Neuronal stem cell (in vitro differentiated cells): ENCODE measurements at regions not wholly inside any gene's neighbourhood (a gene's known extent, or its start where the extent isn't known, plus 50 kb on each side); places are given as distances from the start of the nearest gene placed in this dataset.

Source experiments
- DNase-seq: peaks from one replicate; pipeline ENCODE4 v3.0.0-alpha.2; 2013; ENCODE audit warnings: low spot score
- H2AFZ ChIP-seq: one replicate; pipeline ENCODE4 v1.6.1; 2013; ENCODE audit warnings: mild to moderate bottlenecking, low read length, inconsistent platforms
- H2AK5ac ChIP-seq: 2 replicates; pipeline ENCODE4 v1.6.1; 2013; ENCODE audit warnings: low read depth, mild to moderate bottlenecking, inconsistent platforms, low read length, moderate library complexity, mixed read lengths
- H2BK120ac ChIP-seq: 2 replicates; pipeline ENCODE4 v1.6.1; 2013; ENCODE audit warnings: low read depth, mild to moderate bottlenecking, inconsistent platforms, low read length, moderate library complexity, mixed read lengths
- H2BK12ac ChIP-seq: one replicate; pipeline ENCODE4 v1.6.1; 2013; ENCODE audit warnings: low read length, inconsistent platforms
- H2BK15ac ChIP-seq: 2 replicates; pipeline ENCODE4 v1.6.1; 2013; ENCODE audit warnings: mild to moderate bottlenecking, low read length, inconsistent platforms, mixed read lengths
- H2BK5ac ChIP-seq: one replicate; pipeline ENCODE4 v1.6.1; 2013; ENCODE audit warnings: inconsistent platforms, mild to moderate bottlenecking, low read length, moderate library complexity
- H3K14ac ChIP-seq: one replicate; pipeline ENCODE4 v1.6.1; 2013; ENCODE audit warnings: low read length, inconsistent platforms
- H3K18ac ChIP-seq: 2 replicates; pipeline ENCODE4 v1.6.1; 2013; ENCODE audit warnings: low read length, inconsistent platforms
- H3K23ac ChIP-seq: 2 replicates; pipeline ENCODE4 v1.6.1; 2013; ENCODE audit warnings: low read depth, mild to moderate bottlenecking, mixed read lengths, low read length, inconsistent platforms; ENCODE audit not compliant: poor library complexity
- H3K27ac ChIP-seq: replicated peaks from 3 replicates; pipeline ENCODE4 v1.5.1; 2013; ENCODE audit warnings: low read length, inconsistent platforms
- H3K27me3 ChIP-seq, 3 experiments: 2 replicates each; pipeline ENCODE4 v1.6.1; 2013; ENCODE audit warnings: low read length in 3 of 3, mild to moderate bottlenecking in 2 of 3, inconsistent platforms in 1 of 3, low read depth in 1 of 3, mixed read lengths in 1 of 3, moderate library complexity in 1 of 3; ENCODE audit not compliant: control insufficient read depth in 3 of 3, insufficient read depth in 3 of 3
- H3K36me3 ChIP-seq, 2 donors: replicated peaks in 1 of 2; 2 replicates each; pipeline ENCODE4 v1.6.1; 2013; ENCODE audit warnings: low read length in 2 of 2; ENCODE audit not compliant: control insufficient read depth in 2 of 2, insufficient read depth in 2 of 2
- H3K4ac ChIP-seq: 2 replicates; pipeline ENCODE4 v1.6.1; 2013; ENCODE audit warnings: inconsistent platforms, mild to moderate bottlenecking, low read length, moderate library complexity
- H3K4me1 ChIP-seq, 2 donors: 1 replicate in 1 of 2; 2 replicates in 1 of 2; pipeline ENCODE4 v1.6.1; 2013; ENCODE audit warnings: low read length in 2 of 2, low read depth in 1 of 2; ENCODE audit not compliant: control insufficient read depth in 2 of 2, insufficient read depth in 1 of 2
- H3K4me2 ChIP-seq: one replicate; pipeline ENCODE4 v1.6.1; 2013; ENCODE audit warnings: mild to moderate bottlenecking, low read length, inconsistent platforms; ENCODE audit not compliant: insufficient read depth, poor library complexity, severe bottlenecking
- H3K4me3 ChIP-seq, 2 donors: 2 replicates each; pipeline ENCODE4 v1.5.1; 2013; ENCODE audit warnings: low read length in 2 of 2, mild to moderate bottlenecking in 2 of 2, inconsistent platforms in 1 of 2, moderate library complexity in 1 of 2
- H3K79me1 ChIP-seq: one replicate; pipeline ENCODE4 v1.6.1; 2013; ENCODE audit warnings: low read depth, mild to moderate bottlenecking, inconsistent platforms, low read length, moderate library complexity
- H3K9ac ChIP-seq: one replicate; pipeline ENCODE4 v1.6.1; 2013; ENCODE audit warnings: mild to moderate bottlenecking, low read depth, low read length, inconsistent platforms; ENCODE audit not compliant: poor library complexity
- H3K9me3 ChIP-seq, 2 donors: replicated peaks in 1 of 2; 2 replicates each; pipeline versions ENCODE3 to v1.6.1; 2013; ENCODE audit warnings: low read length in 2 of 2, mild to moderate bottlenecking in 2 of 2, inconsistent platforms in 1 of 2, low read depth in 1 of 2, mixed read lengths in 1 of 2, moderate library complexity in 1 of 2; ENCODE audit not compliant: control insufficient read depth in 2 of 2, insufficient read depth in 1 of 2
- H4K8ac ChIP-seq: one replicate; pipeline ENCODE4 v1.6.1; 2013; ENCODE audit warnings: low read depth, mild to moderate bottlenecking, inconsistent platforms, low read length, moderate library complexity
- H4K91ac ChIP-seq: one replicate; pipeline ENCODE4 v1.6.1; 2013; ENCODE audit warnings: low read length, low read depth, mild to moderate bottlenecking, inconsistent platforms; ENCODE audit not compliant: poor library complexity
- WGBS, 2 donors: extraction: QIAGEN DNeasy Blood & Tissue Kit; methylation state at CpG; one replicate each; pipeline ENCODE4 v1.1.7; 2013; ENCODE audit warnings: missing lambda C conversion rate in 2 of 2, mixed read lengths in 1 of 2; ENCODE audit not compliant: insufficient read length in 2 of 2, insufficient replicate concordance in 1 of 2; ENCODE audit errors: extremely low coverage in 2 of 2; 5-methylcytosine and 5-hydroxymethylcytosine counted together

GRCh38 chr1:238950784-238951183 is 435.6 kb upstream of the CHRM3 start:
- Histone ChIP-seq H3K18ac (no peak overlapping the region), H3K79me1 (no peaks in the 10 kb centered on the region), H3K23ac (no peak overlapping the region), H2BK120ac (no peak overlapping the region), H2AFZ (no peak overlapping the region), H2AK5ac (no peak overlapping the region), H3K27ac (no peak overlapping the region), H3K4me2 (no peak overlapping the region), H3K9me3 (no peaks in the 10 kb centered on the region), H2BK5ac (no peak overlapping the region), H3K4me3 (no peak overlapping the region), H3K9ac (no peak overlapping the region), H4K91ac (no peak overlapping the region), H2BK12ac (no peak overlapping the region), H3K36me3 (no peaks in the 10 kb centered on the region), H2BK15ac (no peak overlapping the region), H3K4me1 (no peaks in the 10 kb centered on the region), H3K27me3 (no peaks in the 10 kb centered on the region), H4K8ac (no peak overlapping the region), H3K14ac (no peak overlapping the region), H3K4ac (no peak overlapping the region)
- WGBS, 2 donors = no CpG with 5 or more reads among the region's 4 CpGs
- DNase-seq = no peak

DNA sequence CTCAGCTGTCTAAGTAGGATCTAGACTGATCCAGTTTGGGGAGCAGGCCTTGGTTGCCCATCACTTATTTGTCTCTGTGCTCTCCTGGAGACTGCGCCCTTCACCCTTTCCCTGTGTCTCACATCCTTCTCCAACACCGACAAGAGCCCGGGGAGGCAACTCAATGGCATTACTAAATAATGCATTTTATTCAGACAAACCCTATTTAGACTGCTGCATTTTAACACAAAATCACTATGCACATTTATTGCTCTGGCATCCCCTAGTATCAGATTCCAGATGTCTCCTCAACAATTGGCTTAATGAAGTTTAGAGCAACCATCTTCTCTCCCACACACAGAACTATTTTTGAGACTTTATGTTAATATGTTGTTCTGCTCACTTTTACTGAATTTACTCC is 436.4 kb upstream of the CHRM3 start:
- no peak for DNase-seq
- Histone ChIP-seq H3K4me1 (no peaks in the 10 kb centered on the region), H3K14ac (no peak overlapping the region), H3K4ac (no peak overlapping the region), H2AK5ac (no peak overlapping the region), H3K23ac (no peak overlapping the region), H2BK12ac (no peak overlapping the region), H2AFZ (no peak overlapping the region), H2BK5ac (no peak overlapping the region), H3K9me3 (no peaks in the 10 kb centered on the region), H3K18ac (no peak overlapping the region), H2BK15ac (no peak overlapping the region), H4K91ac (no peak overlapping the region), H3K4me3 (no peak overlapping the region), H3K36me3 (no peaks in the 10 kb centered on the region), H3K27ac (no peak overlapping the region), H4K8ac (no peak overlapping the region), H3K79me1 (no peaks in the 10 kb centered on the region), H3K27me3 (no peaks in the 10 kb centered on the region), H3K9ac (no peak overlapping the region), H3K4me2 (no peak overlapping the region), H2BK120ac (no peak overlapping the region)
- WGBS, 2 donors = no CpG with 5 or more reads among the region's 3 CpGs

GRCh38 chr1:238944028-238944427 is 442.3 kb upstream of the CHRM3 start:
- no peak for DNase-seq
- Histone ChIP-seq H3K18ac (no peak overlapping the region), H3K23ac (no peak overlapping the region), H3K9ac (no peak overlapping the region), H3K79me1 (no peaks in the 10 kb centered on the region), H2BK5ac (no peak overlapping the region), H4K8ac (no peak overlapping the region), H4K91ac (no peak overlapping the region), H3K9me3 (no peaks in the 10 kb centered on the region), H2BK120ac (no peak overlapping the region), H3K27ac (no peak overlapping the region), H2AK5ac (no peak overlapping the region), H3K4me3 (no peak overlapping the region), H2AFZ (no peak overlapping the region), H3K4me1 (no peaks in the 10 kb centered on the region), H2BK15ac (no peak overlapping the region), H2BK12ac (no peak overlapping the region), H3K4ac (no peak overlapping the region), H3K4me2 (no peak overlapping the region), H3K27me3 (no peaks in the 10 kb centered on the region), H3K14ac (no peak overlapping the region), H3K36me3 (no peaks in the 10 kb centered on the region)
- no CpG with 5 or more reads among the region's 1 CpG for WGBS, 2 donors

DNA sequence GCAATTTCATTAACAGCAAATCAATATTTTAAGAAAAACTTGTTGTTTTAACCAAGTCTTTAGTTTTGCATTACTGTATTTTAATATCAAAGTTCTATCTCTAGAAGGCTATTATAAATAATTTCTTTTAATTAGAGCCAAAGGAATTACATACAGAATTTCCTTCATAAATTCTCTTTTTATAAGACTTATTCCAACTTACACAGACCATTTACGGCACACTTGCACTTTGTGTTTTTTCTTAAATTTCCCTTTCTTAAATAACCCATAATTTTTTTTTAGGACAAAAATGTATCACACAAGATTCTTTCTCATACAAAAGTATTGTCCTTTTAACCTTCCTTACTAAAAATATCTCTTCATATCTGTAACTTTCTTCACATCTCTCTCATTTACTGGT is 458.5 kb upstream of the CHRM3 start:
- Histone ChIP-seq H4K8ac (no peak overlapping the region), H3K4me3 (no peak overlapping the region), H2AFZ (no peak overlapping the region), H2AK5ac (no peak overlapping the region), H3K79me1 (no peaks in the 10 kb centered on the region), H3K9me3 (peaks cover 0 to 2% of the 10 kb centered on the region in 2 donors), H3K36me3 (no peaks in the 10 kb centered on the region), H2BK15ac (no peak overlapping the region), H3K4ac (no peak overlapping the region), H3K18ac (no peak overlapping the region), H3K27ac (no peak overlapping the region), H3K4me1 (no peaks in the 10 kb centered on the region), H4K91ac (no peak overlapping the region), H2BK120ac (no peak overlapping the region), H3K27me3 (no peaks in the 10 kb centered on the region), H3K14ac (no peak overlapping the region), H3K23ac (no peak overlapping the region), H2BK12ac (no peak overlapping the region), H3K4me2 (no peak overlapping the region), H2BK5ac (no peak overlapping the region), H3K9ac (no peak overlapping the region)
- WGBS, 2 donors = 100% methylated on average over 1 of the region's 1 CpG; no CpG with 5 or more reads in 1 of the 2 donors
- no peak for DNase-seq
